H9 (cell line): ENCODE measurements at regions not wholly inside any gene's neighbourhood (a gene's known extent, or its start where the extent isn't known, plus 50 kb on each side); places are given as distances from the start of the nearest gene placed in this dataset.

Source experiments
- DNase-seq: peaks from one replicate; pipeline ENCODE4 v3.0.0-alpha.2; 2017
- H2AFZ ChIP-seq: one replicate; pipeline ENCODE4 v1.6.1; 2013; ENCODE audit warnings: mild to moderate bottlenecking, low read length, control low read depth, moderate library complexity
- H2AK5ac ChIP-seq: 2 replicates; pipeline ENCODE4 v1.6.1; 2013; ENCODE audit warnings: low read length, control low read depth, mixed read lengths; ENCODE audit not compliant: insufficient read length
- H2BK120ac ChIP-seq: one replicate; pipeline ENCODE4 v1.6.1; 2013; ENCODE audit warnings: low read depth, mild to moderate bottlenecking, low read length, control low read depth, inconsistent platforms; ENCODE audit not compliant: poor library complexity, severe bottlenecking
- H2BK12ac ChIP-seq: 2 replicates; pipeline ENCODE4 v1.6.1; 2013; ENCODE audit warnings: low read length, control low read depth, mixed read lengths, low read depth; ENCODE audit not compliant: insufficient read length
- H2BK15ac ChIP-seq: 2 replicates; pipeline ENCODE4 v1.6.1; 2013; ENCODE audit warnings: low read depth, low read length, control low read depth
- H2BK20ac ChIP-seq: one replicate; pipeline ENCODE4 v1.6.1; 2013; ENCODE audit warnings: low read depth, mild to moderate bottlenecking, low read length, control low read depth, inconsistent platforms; ENCODE audit not compliant: poor library complexity, severe bottlenecking
- H2BK5ac ChIP-seq: 2 replicates; pipeline ENCODE4 v1.6.1; 2013; ENCODE audit warnings: low read length, control low read depth, mixed read lengths; ENCODE audit not compliant: insufficient read length
- H3K14ac ChIP-seq: 2 replicates; pipeline ENCODE4 v1.6.1; 2013; ENCODE audit warnings: low read length, control low read depth; ENCODE audit not compliant: insufficient read depth
- H3K18ac ChIP-seq: 2 replicates; pipeline ENCODE4 v1.6.1; 2013; ENCODE audit warnings: low read depth, mild to moderate bottlenecking, mixed read lengths, low read length, control low read depth; ENCODE audit not compliant: insufficient read length
- H3K23ac ChIP-seq: 2 replicates; pipeline ENCODE4 v1.6.1; 2013; ENCODE audit warnings: low read length, control low read depth, mixed read lengths, low read depth; ENCODE audit not compliant: insufficient read length
- H3K23me2 ChIP-seq: 2 replicates; pipeline ENCODE4 v1.6.1; 2013; ENCODE audit warnings: low read depth, mild to moderate bottlenecking, mixed read lengths, low read length, control low read depth; ENCODE audit not compliant: insufficient read length, poor library complexity, severe bottlenecking
- H3K27ac ChIP-seq: 2 replicates; pipeline ENCODE4 v1.5.1; 2013; ENCODE audit warnings: low read length, control low read depth, mixed read lengths, low read depth; ENCODE audit not compliant: insufficient read length
- H3K27me3 ChIP-seq: 2 replicates; pipeline ENCODE4 v1.6.1; 2013; ENCODE audit warnings: low read length, control low read depth, inconsistent platforms; ENCODE audit not compliant: insufficient read depth
- H3K4ac ChIP-seq: 2 replicates; pipeline ENCODE4 v1.6.1; 2013; ENCODE audit warnings: low read depth, mild to moderate bottlenecking, control low read depth, inconsistent platforms, low read length, moderate library complexity
- H3K4me1 ChIP-seq: 2 replicates; pipeline ENCODE4 v1.6.1; 2013; ENCODE audit warnings: low read length, control low read depth, inconsistent platforms; ENCODE audit not compliant: insufficient read depth
- H3K4me2 ChIP-seq: 2 replicates; pipeline ENCODE4 v1.6.1; 2013; ENCODE audit warnings: low read length, control low read depth, mixed read lengths; ENCODE audit not compliant: insufficient read length, insufficient read depth
- H3K56ac ChIP-seq: 2 replicates; pipeline ENCODE4 v1.6.1; 2013; ENCODE audit warnings: low read depth, mild to moderate bottlenecking, mixed read lengths, low read length, control low read depth; ENCODE audit not compliant: insufficient read length
- H3K79me1 ChIP-seq: 2 replicates; pipeline ENCODE4 v1.6.1; 2013; ENCODE audit warnings: low read depth, mild to moderate bottlenecking, moderate library complexity, low read length, control low read depth, inconsistent platforms; ENCODE audit not compliant: insufficient read depth, poor library complexity, severe bottlenecking
- H3K79me2 ChIP-seq: 2 replicates; pipeline ENCODE4 v1.6.1; 2013; ENCODE audit warnings: low read length, control low read depth, inconsistent platforms; ENCODE audit not compliant: insufficient read depth
- H3K9ac ChIP-seq: 2 replicates; pipeline ENCODE4 v1.6.1; 2013; ENCODE audit warnings: low read length, control low read depth, mixed read lengths; ENCODE audit not compliant: insufficient read length; ENCODE audit errors: extremely low read depth
- H3K9me3 ChIP-seq: one replicate; pipeline ENCODE4 v1.6.1; 2013; ENCODE audit warnings: low read depth, low read length, inconsistent platforms; ENCODE audit not compliant: control insufficient read depth
- H3T11ph ChIP-seq: one replicate; pipeline ENCODE4 v1.6.1; 2013; ENCODE audit warnings: mild to moderate bottlenecking, low read length, control low read depth, inconsistent platforms
- H4K20me1 ChIP-seq: one replicate; pipeline ENCODE4 v1.6.1; 2013; ENCODE audit not compliant: control insufficient read depth, insufficient read length, insufficient read depth
- H4K5ac ChIP-seq: 2 replicates; pipeline ENCODE4 v1.6.1; 2013; ENCODE audit warnings: low read depth, mild to moderate bottlenecking, mixed read lengths, low read length, control low read depth; ENCODE audit not compliant: insufficient read length
- H4K8ac ChIP-seq: replicated peaks from 2 replicates; pipeline ENCODE4 v1.6.1; 2013; ENCODE audit warnings: low read length, control low read depth, mixed read lengths, low read depth; ENCODE audit not compliant: insufficient read length
- H4K91ac ChIP-seq: 2 replicates; pipeline ENCODE4 v1.6.1; 2013; ENCODE audit warnings: low read depth, mild to moderate bottlenecking, moderate library complexity, mixed read lengths, low read length, control low read depth; ENCODE audit not compliant: insufficient read length
- H3K27ac Mint-ChIP-seq, 3 experiments: 2 replicates in 2 of 3; 3 replicates in 1 of 3; pipeline ENCODE4 v1.8.0; 2020 to 2021; ENCODE audit warnings: mixed read lengths in 3 of 3, mild to moderate bottlenecking in 1 of 3, moderate library complexity in 1 of 3
- H3K27me3 Mint-ChIP-seq: 2 replicates; pipeline ENCODE4 v1.8.0; 2021; ENCODE audit warnings: low read depth, mild to moderate bottlenecking, moderate library complexity, mixed read lengths
- H3K36me3 Mint-ChIP-seq, 3 experiments: 2 replicates in 2 of 3; 3 replicates in 1 of 3; pipeline ENCODE4 v1.8.0; 2020 to 2021; ENCODE audit warnings: low read depth in 3 of 3, mixed read lengths in 3 of 3; ENCODE audit not compliant: insufficient read depth in 1 of 3
- H3K4me1 Mint-ChIP-seq, 2 experiments: 2 replicates each; pipeline ENCODE4 v1.8.0; 2020; ENCODE audit warnings: mixed read lengths in 2 of 2
- H3K4me3 Mint-ChIP-seq, 2 experiments: 2 replicates in 1 of 2; 3 replicates in 1 of 2; pipeline ENCODE4 v1.8.0; 2020 to 2021; ENCODE audit warnings: mild to moderate bottlenecking in 2 of 2, mixed read lengths in 2 of 2, moderate library complexity in 1 of 2
- H3K9me3 Mint-ChIP-seq, 2 experiments: 2 replicates in 1 of 2; 3 replicates in 1 of 2; pipeline ENCODE4 v1.8.0; 2020; ENCODE audit warnings: mild to moderate bottlenecking in 2 of 2, mixed read lengths in 2 of 2, moderate library complexity in 1 of 2
- CTCF ChIP-seq: fragments of 200-600 bp; sonication (generic); conservative IDR thresholded peaks from 3 replicates; pipeline ENCODE4 v1.8.0; 2021; ENCODE audit warnings: antibody characterized with exemption, mild to moderate bottlenecking
- WGBS: extraction: QIAGEN DNeasy Blood & Tissue Kit; methylation state at CpG from one replicate; pipeline ENCODE4 v1.1.7; 2013; ENCODE audit warnings: missing lambda C conversion rate, low lambda C conversion rate, mixed read lengths; ENCODE audit not compliant: insufficient read length; ENCODE audit errors: extremely low coverage; 5-methylcytosine and 5-hydroxymethylcytosine counted together

GRCh38 chr10:26358071-26358470 lies 80.1 kb upstream of the APBB1IP start:
- no peak for TF ChIP-seq CTCF
- H3K27ac ChIP-seq = no peak overlapping the region
- no peaks in the 10 kb centered on the region for H3K9me3 Mint-ChIP-seq
- H3K27ac Mint-ChIP-seq = no peak overlapping the region
- no CpG with 5 or more reads among the region's 2 CpGs for WGBS
- H3K4ac ChIP-seq = no peak overlapping the region
- H2AFZ ChIP-seq = no peak overlapping the region
- no peak overlapping the region for H4K5ac ChIP-seq
- no peak overlapping the region for H2BK12ac ChIP-seq
- H2BK20ac ChIP-seq = no peak overlapping the region
- no peaks in the 10 kb centered on the region for H3K79me1 ChIP-seq
- no peaks in the 10 kb centered on the region for H3K79me2 ChIP-seq
- H3K36me3 Mint-ChIP-seq = no peaks in the 10 kb centered on the region
- no peak overlapping the region for H2AK5ac ChIP-seq
- no peaks in the 10 kb centered on the region for H4K20me1 ChIP-seq
- H4K8ac ChIP-seq = no peak overlapping the region
- H2BK120ac ChIP-seq = no peak overlapping the region
- no peak for DNase-seq
- H3K27me3 Mint-ChIP-seq = peaks cover 12% of the 10 kb centered on the region
- no peak overlapping the region for H3K18ac ChIP-seq
- H3K4me2 ChIP-seq = no peak overlapping the region
- H3K9me3 ChIP-seq = no peaks in the 10 kb centered on the region
- no peak overlapping the region for H2BK5ac ChIP-seq
- H2BK15ac ChIP-seq = no peak overlapping the region
- H4K91ac ChIP-seq = no peak overlapping the region
- no peak overlapping the region for H3K23ac ChIP-seq
- H3K4me1 Mint-ChIP-seq = peaks cover 12% of the 10 kb centered on the region in 2 experiments
- H3K4me3 Mint-ChIP-seq = no peak overlapping the region
- H3K14ac ChIP-seq = no peak overlapping the region
- H3K9ac ChIP-seq = no peak overlapping the region
- H3T11ph ChIP-seq = no peak overlapping the region
- H3K23me2 ChIP-seq = no peaks in the 10 kb centered on the region
- H3K56ac ChIP-seq = no peak overlapping the region
- no peaks in the 10 kb centered on the region for H3K27me3 ChIP-seq
- H3K4me1 ChIP-seq = no peaks in the 10 kb centered on the region
